22Rv1 (cell line): ENCODE measurements at regions not wholly inside any gene's neighbourhood (a gene's known extent, or its start where the extent isn't known, plus 50 kb on each side); places are given as distances from the start of the nearest gene placed in this dataset.

Source experiments
- CTCF ChIP-seq: fragments of 450-650 bp; IDR thresholded peaks from 2 replicates; pipeline ENCODE4 v1.5.1; 2017; ENCODE audit warnings: mild to moderate bottlenecking
- ZFX ChIP-seq: fragments of 450-650 bp; IDR thresholded peaks from 2 replicates; pipeline ENCODE4 v1.6.1; 2017; ENCODE audit warnings: antibody characterized with exemption, borderline replicate concordance

- TF ChIP-seq CTCF = no peak
- no peak for TF ChIP-seq ZFX
These were observed 321.1 kb upstream of the STXBP6 start for GRCh38 chr14:25371068-25371467.
